Upper lobe of left lung (tissue), 4 donors: ENCODE measurements at regions not wholly inside any gene's neighbourhood (a gene's known extent, or its start where the extent isn't known, plus 50 kb on each side); places are given as distances from the start of the nearest gene placed in this dataset.

Experiments
- CTCF ChIP-seq, 6 experiments: fragments of 450-650 bp in 4 of 6; fragments of 200-600 bp in 2 of 6; sonication (generic) in 2 of 6; IDR thresholded peaks; one replicate each; pipeline ENCODE4 v1.5.1; 2016 to 2019; ENCODE audit warnings: antibody characterized with exemption in 6 of 6
- EP300 ChIP-seq, 4 donors: sonication (generic); formaldehyde crosslinking; IDR thresholded peaks; one replicate each; pipeline ENCODE4 v1.5.1; 2017; ENCODE audit warnings: antibody characterized with exemption in 4 of 4, control low read depth in 2 of 4
- POLR2A ChIP-seq, 4 donors: fragments of 450-650 bp; IDR thresholded peaks; one replicate each; pipeline ENCODE4 v1.5.1; 2016 to 2017; ENCODE audit warnings: antibody characterized with exemption in 4 of 4, mild to moderate bottlenecking in 2 of 4
- POLR2AphosphoS5 ChIP-seq, 2 donors: sonication (generic); formaldehyde crosslinking; IDR thresholded peaks; one replicate each; pipeline ENCODE4 v1.5.1; 2017; ENCODE audit warnings: antibody characterized with exemption in 2 of 2

DNA sequence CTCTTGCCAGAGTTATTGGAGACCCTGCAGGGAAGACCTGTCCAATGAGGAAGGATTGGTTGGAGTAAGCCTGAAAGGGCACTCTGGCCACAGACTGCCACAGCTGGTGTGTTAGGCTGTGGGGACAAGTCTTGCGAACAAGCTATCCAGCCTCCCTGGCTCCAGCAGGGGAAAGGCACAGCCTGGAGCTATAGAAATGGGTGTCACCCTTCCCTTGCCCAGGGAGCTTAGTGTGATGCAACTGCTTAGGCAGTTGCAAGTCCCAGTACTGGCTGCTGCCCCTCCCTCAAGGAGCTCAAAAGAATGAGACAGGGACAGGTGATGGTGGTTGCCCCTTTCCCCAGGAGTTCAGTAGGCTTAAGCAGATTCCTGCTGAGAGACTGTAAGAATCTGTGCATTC, 165.7 kb upstream of the CT83 start:
- TF ChIP-seq CTCF (IDR thresholded peaks at IDR 0.05) (no peak), POLR2A (IDR thresholded peaks at IDR 0.05) (no peak), POLR2AphosphoS5 (IDR thresholded peaks at IDR 0.05) (no peak), EP300 (IDR thresholded peaks at IDR 0.05) (no peak)
